H1 (cell line): ENCODE measurements at regions not wholly inside any gene's neighbourhood (a gene's known extent, or its start where the extent isn't known, plus 50 kb on each side); places are given as distances from the start of the nearest gene placed in this dataset.

Experiments
- CTCF ChIA-PET: fragments of 300-600 bp; sonication (Branson Sonifier 250); formaldehyde crosslinking; loops from one replicate; lab custom pipeline; 2021; ENCODE audit not compliant: partially characterized antibody; lab: Charles Lee
- POLR2A ChIA-PET: fragments of 300-600 bp; sonication (Branson Sonifier 250); formaldehyde crosslinking; loops from one replicate; lab custom pipeline; 2021; ENCODE audit warnings: inconsistent platforms; ENCODE audit not compliant: partially characterized antibody; lab: Charles Lee
- DNase-seq, 2 experiments: peaks; one replicate each; pipeline versions ENCODE4 v3.0.0 to v3.0.0-alpha.2; 2010 to 2022; ENCODE audit warnings: low spot score in 2 of 2, low read depth in 1 of 2, mixed read lengths in 1 of 2
- FAIRE-seq: peaks from 2 replicates; lab custom pipeline; 2011; peaks lifted over from hg19 to GRCh38; lab: Jason Lieb, UNC
- H2AFZ ChIP-seq: 2 replicates; pipeline ENCODE4 v1.8.1; 2012; ENCODE audit warnings: low read length, inconsistent platforms
- H2AK5ac ChIP-seq: 2 replicates; pipeline ENCODE4 v1.6.1; 2013; ENCODE audit warnings: low read depth, low read length
- H2BK120ac ChIP-seq: replicated peaks from 2 replicates; pipeline ENCODE3; 2013; ENCODE audit warnings: low read depth, low read length, inconsistent platforms
- H2BK12ac ChIP-seq: 2 replicates; pipeline ENCODE4 v1.6.1; 2013; ENCODE audit warnings: low read depth, low read length
- H2BK15ac ChIP-seq: 2 replicates; pipeline ENCODE4 v1.6.1; 2013; ENCODE audit warnings: low read length
- H2BK20ac ChIP-seq: 2 replicates; pipeline ENCODE4 v1.6.1; 2013; ENCODE audit warnings: low read length
- H2BK5ac ChIP-seq: 2 replicates; pipeline ENCODE4 v1.6.1; 2013; ENCODE audit warnings: low read depth, low read length
- H3K14ac ChIP-seq: 2 replicates; pipeline ENCODE4 v1.6.1; 2013; ENCODE audit warnings: inconsistent platforms; ENCODE audit not compliant: insufficient read length
- H3K18ac ChIP-seq: 2 replicates; pipeline ENCODE4 v1.6.1; 2013; ENCODE audit warnings: low read length; ENCODE audit errors: extremely low read depth
- H3K23ac ChIP-seq: 2 replicates; pipeline ENCODE4 v1.6.1; 2013; ENCODE audit warnings: inconsistent platforms; ENCODE audit not compliant: insufficient read length
- H3K23me2 ChIP-seq: 2 replicates; pipeline ENCODE4 v1.6.1; 2013; ENCODE audit warnings: low read depth, low read length
- H3K27ac ChIP-seq: 2 replicates; pipeline ENCODE4 v1.6.1; 2011; ENCODE audit warnings: low read depth, low read length, inconsistent platforms
- H3K27me3 ChIP-seq, 4 experiments: replicated peaks in 1 of 4; 1 replicate in 1 of 4; 2 replicates in 3 of 4; pipeline versions ENCODE4 v1.6.1 to v1.8.1; 2011 to 2013; ENCODE audit warnings: low read length in 3 of 4, mild to moderate bottlenecking in 3 of 4, inconsistent platforms in 2 of 4, mixed read lengths in 2 of 4, moderate library complexity in 1 of 4; ENCODE audit not compliant: control insufficient read depth in 3 of 4, insufficient read depth in 3 of 4; ENCODE audit errors: extremely low read depth in 1 of 4
- H3K36me3 ChIP-seq, 4 experiments: 2 replicates each; pipeline versions ENCODE4 v1.6.1 to v1.8.1; 2011 to 2013; ENCODE audit warnings: mild to moderate bottlenecking in 4 of 4, low read length in 3 of 4, moderate library complexity in 2 of 4, control low read depth in 1 of 4, inconsistent platforms in 1 of 4; ENCODE audit not compliant: insufficient read depth in 4 of 4, control insufficient read depth in 2 of 4
- H3K4ac ChIP-seq: replicated peaks from 2 replicates; pipeline ENCODE3; 2013; ENCODE audit warnings: low read length, low read depth, mixed read lengths, inconsistent platforms; ENCODE audit not compliant: insufficient read length
- H3K4me1 ChIP-seq, 4 experiments: replicated peaks in 1 of 4; 1 replicate in 1 of 4; 2 replicates in 3 of 4; pipeline versions ENCODE4 v1.6.1 to v1.8.1; 2011 to 2013; ENCODE audit warnings: low read length in 3 of 4, inconsistent platforms in 2 of 4, mixed read lengths in 1 of 4; ENCODE audit not compliant: insufficient read depth in 4 of 4, control insufficient read depth in 3 of 4
- H3K4me2 ChIP-seq, 2 experiments: 2 replicates each; pipeline versions ENCODE4 v1.6.1 to v1.8.1; 2011 to 2013; ENCODE audit warnings: low read depth in 2 of 2, low read length in 2 of 2, control low read depth in 1 of 2, inconsistent platforms in 1 of 2, mild to moderate bottlenecking in 1 of 2; ENCODE audit not compliant: insufficient read depth in 1 of 2
- H3K4me3 ChIP-seq, 4 experiments: fragments of 200-600, 300-600 bp in 1 of 4; sonication (generic), shearing (Covaris generic), sonication (Bioruptor Twin) in 1 of 4; 2 replicates each; pipeline versions ENCODE4 v1.5.1 to v1.8.1; 2011 to 2016; ENCODE audit warnings: low read length in 4 of 4, low read depth in 3 of 4, control low read depth in 2 of 4, inconsistent platforms in 2 of 4, mild to moderate bottlenecking in 2 of 4, mixed read lengths in 1 of 4, moderate library complexity in 1 of 4; ENCODE audit not compliant: insufficient read depth in 2 of 4; ENCODE audit errors: extremely low read depth in 1 of 4
- H3K56ac ChIP-seq: replicated peaks from 2 replicates; pipeline ENCODE3; 2013; ENCODE audit warnings: low read depth, mild to moderate bottlenecking, mixed read lengths, low read length, inconsistent platforms; ENCODE audit not compliant: insufficient read length
- H3K79me1 ChIP-seq: 2 replicates; pipeline ENCODE4 v1.6.1; 2013; ENCODE audit warnings: low read depth, low read length, control low read depth
- H3K79me2 ChIP-seq, 2 experiments: 2 replicates each; pipeline versions ENCODE4 v1.6.1 to v1.8.1; 2012 to 2013; ENCODE audit warnings: low read length in 2 of 2, mild to moderate bottlenecking in 2 of 2, inconsistent platforms in 1 of 2; ENCODE audit not compliant: insufficient read depth in 2 of 2, control insufficient read depth in 1 of 2
- H3K9ac ChIP-seq, 4 experiments: replicated peaks in 1 of 4; 1 replicate in 1 of 4; 2 replicates in 3 of 4; pipeline versions ENCODE4 v1.6.1 to v1.8.1; 2011 to 2013; ENCODE audit warnings: low read depth in 3 of 4, low read length in 3 of 4, control low read depth in 2 of 4, mild to moderate bottlenecking in 2 of 4, moderate library complexity in 2 of 4, inconsistent platforms in 1 of 4; ENCODE audit errors: extremely low read depth in 1 of 4
- H3K9me3 ChIP-seq, 2 experiments: 2 replicates each; pipeline versions ENCODE4 v1.6.1 to v1.8.1; 2012 to 2013; ENCODE audit warnings: mild to moderate bottlenecking in 2 of 2, moderate library complexity in 2 of 2, control low read depth in 1 of 2, inconsistent platforms in 1 of 2, low read depth in 1 of 2, low read length in 1 of 2, mixed read lengths in 1 of 2; ENCODE audit not compliant: insufficient read depth in 2 of 2
- H4K20me1 ChIP-seq, 2 experiments: replicated peaks in 1 of 2; 2 replicates each; pipeline versions ENCODE3 to v1.8.1; 2011 to 2013; ENCODE audit warnings: inconsistent platforms in 2 of 2, low read length in 2 of 2, mild to moderate bottlenecking in 1 of 2; ENCODE audit not compliant: insufficient read depth in 2 of 2, control insufficient read depth in 1 of 2
- H4K5ac ChIP-seq: 2 replicates; pipeline ENCODE4 v1.6.1; 2013; ENCODE audit warnings: low read length, low read depth, mixed read lengths, inconsistent platforms; ENCODE audit not compliant: insufficient read length
- H4K8ac ChIP-seq: 2 replicates; pipeline ENCODE4 v1.8.0; 2013; ENCODE audit warnings: mild to moderate bottlenecking, moderate library complexity, low read length, inconsistent platforms; ENCODE audit not compliant: insufficient read depth; ENCODE audit errors: extremely low read depth
- H4K91ac ChIP-seq: replicated peaks from 2 replicates; pipeline ENCODE3; 2013; ENCODE audit warnings: low read length, mixed read lengths, inconsistent platforms; ENCODE audit not compliant: insufficient read length
- ATF2 ChIP-seq: IDR thresholded peaks from 2 replicates; pipeline ENCODE4 v1.6.1; 2012; ENCODE audit warnings: low read length, inconsistent platforms
- BRCA1 ChIP-seq: IDR thresholded peaks from 2 replicates; pipeline ENCODE4 v1.6.1; 2012; ENCODE audit warnings: low read depth, low read length, improper control_type of control experiment
- CBX5 ChIP-seq: fragments of 300-800, 300-1000 bp; sonication (generic); IDR thresholded peaks from 2 replicates; pipeline ENCODE4 v1.7.1; 2016; ENCODE audit warnings: antibody characterized with exemption, low read length, low read depth
- CHD2 ChIP-seq: IDR thresholded peaks from 2 replicates; pipeline ENCODE4 v1.6.1; 2012; ENCODE audit warnings: low read length, improper control_type of control experiment
- MAFK ChIP-seq: IDR thresholded peaks from 2 replicates; pipeline ENCODE4 v1.6.1; 2012; ENCODE audit warnings: low read depth, mild to moderate bottlenecking, improper control_type of control experiment, low read length
- NRF1 ChIP-seq: IDR thresholded peaks from 2 replicates; pipeline ENCODE4 v1.6.1; 2011; ENCODE audit warnings: mild to moderate bottlenecking, low read depth, low read length, improper control_type of control experiment
- RNF2 ChIP-seq: fragments of 200-900, 300-1000 bp; sonication (generic); IDR thresholded peaks from 2 replicates; pipeline ENCODE4 v1.7.1; 2016; ENCODE audit warnings: borderline replicate concordance, low read depth, mild to moderate bottlenecking, antibody characterized with exemption, low read length; ENCODE audit not compliant: poor library complexity, severe bottlenecking; ENCODE audit errors: missing control alignments
- SIN3A ChIP-seq, 2 experiments: IDR thresholded peaks in 1 of 2; conservative IDR thresholded peaks in 1 of 2; 2 replicates each; pipeline ENCODE4 v1.6.1; 2011 to 2012; ENCODE audit warnings: low read length in 2 of 2, improper control_type of control experiment in 1 of 2, low read depth in 1 of 2, mild to moderate bottlenecking in 1 of 2
- TCF12 ChIP-seq: IDR thresholded peaks from 2 replicates; pipeline ENCODE4 v1.6.1; 2011; ENCODE audit warnings: low read depth, mild to moderate bottlenecking, low read length
- TEAD4 ChIP-seq: IDR thresholded peaks from 2 replicates; pipeline ENCODE4 v1.6.1; 2012; ENCODE audit warnings: low read depth, low read length, inconsistent platforms, mixed read lengths
- WGBS, 2 experiments: shearing (Covaris generic) in 1 of 2; methylation state at CpG; one replicate each; pipeline versions ENCODE4 v1.1.6 to v1.1.7; 2013 to 2015; ENCODE audit warnings: low lambda C conversion rate in 2 of 2, mixed read lengths in 2 of 2, inconsistent platforms in 1 of 2, low coverage in 1 of 2, missing lambda C conversion rate in 1 of 2; ENCODE audit not compliant: insufficient replicate concordance in 2 of 2, insufficient coverage in 1 of 2, insufficient read length in 1 of 2; ENCODE audit errors: extremely low coverage in 1 of 2, missing lambda C conversion rate in 1 of 2; 5-methylcytosine and 5-hydroxymethylcytosine counted together

- POLR2A ChIA-PET, result no interaction called here
- H2AK5ac ChIP-seq, result no peak overlapping the region
- H2BK20ac ChIP-seq, result no peak overlapping the region
- H4K8ac ChIP-seq, result no peak overlapping the region
- H2BK5ac ChIP-seq, result no peak overlapping the region
- no peak overlapping the region for H3K4ac ChIP-seq
- DNase-seq (no peak), FAIRE-seq (no peak)
- no peaks in the 10 kb centered on the region for H3K23me2 ChIP-seq
- H2BK120ac ChIP-seq, result no peak overlapping the region
- no peak overlapping the region for H3K56ac ChIP-seq
- no peak overlapping the region for H2BK15ac ChIP-seq
- H2AFZ ChIP-seq, result peak overlapping the region; percentile 72; the same call in 1 of the 2 replicates
- no peak overlapping the region for H4K91ac ChIP-seq
- no peaks in the 10 kb centered on the region for H3K79me2 ChIP-seq
- no peaks in the 10 kb centered on the region for H3K36me3 ChIP-seq
- H2BK12ac ChIP-seq, result peak overlapping the region; percentile 56; the same call in 1 of the 2 replicates
- no peak overlapping the region for H3K27ac ChIP-seq
- 62% methylated on average over 3 of the region's 3 CpGs; no CpG with 5 or more reads in 1 of the 2 experiments for WGBS, 2 experiments
- no peaks in the 10 kb centered on the region for H3K9me3 ChIP-seq
- H4K5ac ChIP-seq, result no peak overlapping the region
- H3K23ac ChIP-seq, result no peak overlapping the region
- H3K4me3 ChIP-seq, result no peak overlapping the region
- no peak overlapping the region for H3K18ac ChIP-seq
- H3K14ac ChIP-seq, result no peak overlapping the region
- no peak overlapping the region for H3K9ac ChIP-seq
- peaks cover 0 to 12% (median 5%) of the 10 kb centered on the region in 4 experiments; a peak in 4 of 7 replicates for H3K4me1 ChIP-seq
- TF ChIP-seq CHD2 (no peak), BRCA1 (no peak), NRF1 (no peak), TCF12 (no peak), TEAD4 (no peak), CBX5 (no peak), RNF2 (no peak), MAFK (no peak), SIN3A (conservative IDR thresholded peaks at IDR 0.05 in 1 of 2, IDR thresholded peaks at IDR 0.05 in 1 of 2; ENCODE audit: low read depth in 1 of 2, low read length in 2 of 2) (no peak), ATF2 (no peak)
- H3K27me3 ChIP-seq, result no peaks in the 10 kb centered on the region
- CTCF ChIA-PET, result interaction anchor here (1.3 kb wide), 1 partner anchor 108 kb away, joined by 3 read pairs; no protein-coding TSS in a partner anchor
- peak overlapping the region; percentile 1 to 21; a peak in 2 of 4 replicates for H3K4me2 ChIP-seq
- H4K20me1 ChIP-seq, result no peaks in the 10 kb centered on the region
- no peaks in the 10 kb centered on the region for H3K79me1 ChIP-seq
Observed at GRCh38 chr16:52383119-52383518, 163.8 kb downstream of the TOX3 start.
